Esophagus muscularis mucosa (tissue), 4 donors: ENCODE measurements at regions not wholly inside any gene's neighbourhood (a gene's known extent, or its start where the extent isn't known, plus 50 kb on each side); places are given as distances from the start of the nearest gene placed in this dataset.
"Not testable (repeated sequence)": the region's sequence is repeated elsewhere in the genome, so short reads cannot be mapped to it uniquely, and the experiment has no call there.

Experiments
- DNase-seq: peaks from one replicate; pipeline ENCODE4 v3.0.0-alpha.2; 2017; ENCODE audit errors: extremely low spot score
- H3K27ac ChIP-seq, 4 donors: fragments of 200-600 bp; sonication (generic); replicated peaks in 1 of 4; 1 replicate in 3 of 4; 2 replicates in 1 of 4; pipeline ENCODE4 v1.5.1; 2016 to 2019; ENCODE audit warnings: mild to moderate bottlenecking in 1 of 4
- H3K27me3 ChIP-seq, 4 donors: fragments of 200-600 bp; sonication (generic); one replicate each; pipeline versions ENCODE4 v1.5.1 to v1.6.0; 2016 to 2019
- H3K36me3 ChIP-seq, 4 donors: fragments of 200-600 bp; sonication (generic); one replicate each; pipeline ENCODE4 v1.5.1; 2016 to 2019
- H3K4me1 ChIP-seq, 4 donors: fragments of 200-600 bp; sonication (generic); one replicate each; pipeline ENCODE4 v1.5.1; 2016 to 2019
- H3K4me3 ChIP-seq, 4 donors: fragments of 200-600 bp; sonication (generic); 1 replicate in 2 of 4; 2 replicates in 2 of 4; pipeline ENCODE4 v1.5.1; 2016 to 2019; ENCODE audit warnings: mild to moderate bottlenecking in 4 of 4, moderate library complexity in 1 of 4
- H3K9me3 ChIP-seq, 4 donors: fragments of 200-600 bp; sonication (generic); 1 replicate in 3 of 4; 2 replicates in 1 of 4; pipeline ENCODE4 v1.5.1; 2016 to 2019
- EP300 ChIP-seq: sonication (generic); formaldehyde crosslinking; IDR thresholded peaks from one replicate; pipeline ENCODE4 v1.6.1; 2017; ENCODE audit warnings: antibody characterized with exemption
- POLR2A ChIP-seq: fragments of 450-650 bp; IDR thresholded peaks from one replicate; pipeline ENCODE4 v1.6.1; 2017; ENCODE audit warnings: antibody characterized with exemption, moderate library complexity, mild to moderate bottlenecking, low read depth
- POLR2AphosphoS5 ChIP-seq, 2 donors: sonication (generic); formaldehyde crosslinking; IDR thresholded peaks; one replicate each; pipeline ENCODE4 v1.6.1; 2017; ENCODE audit warnings: antibody characterized with exemption in 2 of 2
- WGBS: methylation state at CpG from one replicate; pipeline ENCODE4 v1.1.5; 2018; 5-methylcytosine and 5-hydroxymethylcytosine counted together
- intact Hi-C: fragments of 100-400 bp; cut with DNase I; formaldehyde crosslinking; loops from one replicate; pipeline ENCODE4 v1.15.1; 2023
- TF ChIP-seq, protein P1 (sequence below), 3 experiments: fragments of 200-600 bp in 2 of 3; fragments of 450-650 bp in 1 of 3; sonication (generic) in 2 of 3; IDR thresholded peaks; one replicate each; pipeline ENCODE4 v1.5.1; 2017 to 2019; ENCODE audit warnings: antibody characterized with exemption in 3 of 3, mild to moderate bottlenecking in 2 of 3, moderate library complexity in 1 of 3

- Histone ChIP-seq H3K27me3 (peaks cover 0 to 23% (median 0%) of the 10 kb centered on the region in 4 donors), H3K4me1 (peaks cover 0 to 4% (median 2%) of the 10 kb centered on the region in 4 donors), H3K36me3 (no peaks in the 10 kb centered on the region), H3K27ac (no peak overlapping the region), H3K4me3 (no peak overlapping the region), H3K9me3 (peaks cover 0 to 45% (median 33%) of the 10 kb centered on the region in 4 donors)
- intact Hi-C loops: loop anchor here (10.0 kb wide), 1 partner anchor 265 kb away; no protein-coding TSS in a partner anchor
- no peak for TF ChIP-seq POLR2A
- no peak for TF ChIP-seq POLR2AphosphoS5 (IDR thresholded peaks at IDR 0.05)
- TF ChIP-seq, protein P1, sequence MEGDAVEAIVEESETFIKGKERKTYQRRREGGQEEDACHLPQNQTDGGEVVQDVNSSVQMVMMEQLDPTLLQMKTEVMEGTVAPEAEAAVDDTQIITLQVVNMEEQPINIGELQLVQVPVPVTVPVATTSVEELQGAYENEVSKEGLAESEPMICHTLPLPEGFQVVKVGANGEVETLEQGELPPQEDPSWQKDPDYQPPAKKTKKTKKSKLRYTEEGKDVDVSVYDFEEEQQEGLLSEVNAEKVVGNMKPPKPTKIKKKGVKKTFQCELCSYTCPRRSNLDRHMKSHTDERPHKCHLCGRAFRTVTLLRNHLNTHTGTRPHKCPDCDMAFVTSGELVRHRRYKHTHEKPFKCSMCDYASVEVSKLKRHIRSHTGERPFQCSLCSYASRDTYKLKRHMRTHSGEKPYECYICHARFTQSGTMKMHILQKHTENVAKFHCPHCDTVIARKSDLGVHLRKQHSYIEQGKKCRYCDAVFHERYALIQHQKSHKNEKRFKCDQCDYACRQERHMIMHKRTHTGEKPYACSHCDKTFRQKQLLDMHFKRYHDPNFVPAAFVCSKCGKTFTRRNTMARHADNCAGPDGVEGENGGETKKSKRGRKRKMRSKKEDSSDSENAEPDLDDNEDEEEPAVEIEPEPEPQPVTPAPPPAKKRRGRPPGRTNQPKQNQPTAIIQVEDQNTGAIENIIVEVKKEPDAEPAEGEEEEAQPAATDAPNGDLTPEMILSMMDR (IDR thresholded peaks at IDR 0.05): no peak
- no peak for TF ChIP-seq EP300
- peak; percentile 89 for DNase-seq
- WGBS: 62% methylated on average over 6 of the region's 12 CpGs
Measured at GRCh38 chr14:105939810-105940508, 413.6 kb downstream of the TMEM121 start.

DNA sequence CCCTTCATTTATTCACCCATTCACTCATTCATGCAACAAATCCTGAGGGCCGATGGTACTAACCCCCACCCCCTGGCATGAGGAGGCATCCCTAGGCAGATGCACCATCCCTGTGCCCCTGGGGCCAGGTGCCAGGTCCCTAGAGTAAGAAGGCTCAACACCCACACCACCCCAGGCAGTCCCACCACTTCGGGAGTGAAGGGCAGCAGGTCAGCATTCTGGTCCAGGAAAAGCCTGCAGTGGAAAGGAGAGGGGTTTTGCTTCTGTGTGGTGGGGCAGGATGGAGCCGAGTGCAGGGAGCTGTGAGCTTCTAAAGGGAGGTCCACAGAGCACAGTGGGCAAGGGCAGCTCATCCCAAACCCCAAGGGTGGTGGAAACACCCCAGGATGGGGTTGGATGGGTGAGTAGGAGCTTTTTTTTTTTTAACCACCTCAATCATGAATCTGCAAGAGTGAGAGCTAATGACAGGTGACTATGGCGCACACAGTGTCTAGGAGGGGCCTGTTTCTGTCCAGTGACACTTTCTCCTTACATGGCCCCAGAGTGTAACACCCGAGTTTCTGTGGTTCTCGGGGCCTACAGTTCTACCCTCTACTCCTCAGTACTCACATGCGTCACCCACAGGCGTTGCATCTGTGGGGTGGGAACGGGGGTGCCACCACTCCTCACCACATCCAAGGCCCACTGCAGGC is 414.3 kb downstream of the TMEM121 start:
- Histone ChIP-seq H3K36me3 (no peaks in the 10 kb centered on the region), H3K9me3 (peaks cover 0 to 39% (median 27%) of the 10 kb centered on the region in 4 donors), H3K27me3 (peaks cover 0 to 28% (median 0%) of the 10 kb centered on the region in 4 donors), H3K4me1 (peaks cover 0 to 5% (median 2%) of the 10 kb centered on the region in 4 donors), H3K27ac (no peak overlapping the region), H3K4me3 (no peak overlapping the region)
- intact Hi-C loops: loop anchor here (10.0 kb wide), 1 partner anchor 266 kb away; no protein-coding TSS in a partner anchor
- DNase-seq: no peak
- WGBS: 81% methylated on average over 9 of the region's 9 CpGs
- TF ChIP-seq POLR2A (no peak), POLR2AphosphoS5 (IDR thresholded peaks at IDR 0.05) (no peak), EP300 (no peak)
- TF ChIP-seq, protein P1 (IDR thresholded peaks at IDR 0.05): no peak

DNA sequence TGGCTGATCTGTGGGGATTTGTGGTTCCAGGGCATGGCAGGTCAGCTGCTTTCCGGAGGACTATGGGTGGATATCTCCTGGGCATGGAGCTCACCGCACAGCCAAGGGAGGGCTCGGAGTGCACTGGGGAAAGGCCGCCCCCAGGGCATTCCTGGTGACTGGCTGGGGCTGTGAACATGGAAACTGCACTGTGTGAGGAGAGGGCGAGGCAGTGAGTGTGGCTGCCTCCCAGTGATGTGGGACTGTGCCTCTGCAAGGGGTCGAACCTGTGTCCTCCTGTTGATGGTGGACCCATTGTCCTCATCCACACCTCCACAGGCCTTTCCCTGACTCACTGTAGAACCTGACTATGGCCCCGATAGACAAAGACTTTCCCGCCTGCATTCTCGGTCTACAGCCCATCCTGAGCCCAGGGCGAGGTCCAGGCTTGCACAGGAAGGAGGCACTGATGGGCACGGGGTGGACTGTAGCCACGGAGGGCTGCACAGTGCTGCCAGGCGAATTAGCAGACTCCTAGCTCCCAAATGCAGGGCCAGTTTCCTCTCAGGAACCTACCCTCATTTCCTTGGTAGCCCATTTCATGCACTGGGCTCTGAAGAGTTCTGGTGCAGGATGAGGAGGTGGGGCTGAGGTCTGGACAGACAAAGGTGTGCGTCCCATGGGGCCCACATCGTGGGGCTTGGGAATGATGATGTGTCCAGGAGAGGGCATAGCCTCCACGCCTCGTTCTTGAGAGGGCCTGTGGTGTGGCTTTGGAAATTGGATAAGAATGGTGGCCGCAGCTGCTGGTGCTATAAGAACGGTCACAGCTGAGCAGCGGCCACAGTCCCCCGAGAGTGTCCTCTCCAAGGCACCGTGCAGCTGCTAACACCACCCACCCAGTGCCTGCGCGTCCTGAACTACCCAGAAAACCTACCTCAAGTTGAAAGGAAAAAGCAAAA is 415.1 kb downstream of the TMEM121 start:
- WGBS: 87% methylated on average over 24 of the region's 24 CpGs
- H3K27me3 ChIP-seq: peaks cover 0 to 28% (median 0%) of the 10 kb centered on the region in 4 donors
- no peaks in the 10 kb centered on the region for H3K36me3 ChIP-seq
- no peak overlapping the region for H3K4me3 ChIP-seq
- peaks cover 0 to 5% (median 2%) of the 10 kb centered on the region in 4 donors for H3K4me1 ChIP-seq
- DNase-seq: peak; percentile 75
- no peak overlapping the region for H3K27ac ChIP-seq
- no peak for TF ChIP-seq POLR2A
- no peak for TF ChIP-seq EP300
- TF ChIP-seq POLR2AphosphoS5 (IDR thresholded peaks at IDR 0.05): no peak
- TF ChIP-seq, protein P1 (IDR thresholded peaks at IDR 0.05): no peak
- peaks cover 0 to 37% (median 26%) of the 10 kb centered on the region in 4 donors for H3K9me3 ChIP-seq
- intact Hi-C loops: loop anchor here (10.0 kb wide), 1 partner anchor 267 kb away; no protein-coding TSS in a partner anchor

DNA sequence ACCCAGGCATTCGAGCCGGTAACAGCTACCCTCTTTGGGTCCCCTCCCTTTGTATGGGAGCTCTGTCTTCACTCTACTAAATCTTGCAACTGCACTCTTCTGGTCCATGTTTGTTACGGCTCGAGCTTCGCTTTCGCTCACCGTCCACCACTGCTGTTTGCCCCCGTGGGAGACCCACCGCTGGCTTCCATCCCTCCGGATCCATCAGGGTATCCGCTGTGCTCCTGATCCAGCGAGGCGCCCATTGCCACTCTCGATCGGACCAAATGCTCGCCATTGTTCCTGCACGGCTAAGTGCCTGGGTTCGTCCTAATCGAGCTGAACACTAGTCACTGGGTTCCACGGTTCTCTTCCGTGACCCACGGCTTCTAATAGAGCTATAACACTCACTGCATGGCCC is 416.3 kb downstream of the TMEM121 start:
- H3K36me3 ChIP-seq, H3K27ac ChIP-seq, H3K4me3 ChIP-seq, H3K4me1 ChIP-seq: not testable (repeated sequence)
- H3K9me3 ChIP-seq: peaks cover 0 to 30% (median 21%) of the 10 kb centered on the region in 4 donors
- H3K27me3 ChIP-seq: peaks cover 0 to 20% (median 0%) of the 10 kb centered on the region in 4 donors
- peak; percentile 60 for DNase-seq
- intact Hi-C loops: loop anchor here (10.0 kb wide), 1 partner anchor 268 kb away; no protein-coding TSS in a partner anchor
- WGBS: 88% methylated on average over 22 of the region's 22 CpGs
